GM23338 (cell line): ENCODE measurements at regions not wholly inside any gene's neighbourhood (a gene's known extent, or its start where the extent isn't known, plus 50 kb on each side); places are given as distances from the start of the nearest gene placed in this dataset.

ENCODE experiments used
- ATAC-seq: fragments of 200-7000 bp; cut with Tn5 transposase; 3 replicates; pipeline ENCODE4 v1.9.1; 2020
- DNase-seq: peaks from one replicate; pipeline ENCODE4 v3.0.0-alpha.2; 2015; ENCODE audit warnings: low spot score
- H2AFZ ChIP-seq: fragments of 200-600 bp; sonication (generic); 2 replicates; pipeline ENCODE4 v1.8.0; 2016; ENCODE audit warnings: antibody characterized with exemption, mild to moderate bottlenecking, moderate library complexity
- H3F3A ChIP-seq: fragments of 200-600 bp; sonication (generic); replicated peaks from 2 replicates; pipeline ENCODE4 v1.8.0; 2017; ENCODE audit warnings: antibody characterized with exemption, mixed run types, low read depth
- H3K27ac ChIP-seq: fragments of 200-600 bp; sonication (generic); 2 replicates; pipeline ENCODE4 v1.6.1; 2016; ENCODE audit warnings: low read depth
- H3K27me3 ChIP-seq: fragments of 200-600 bp; sonication (generic); 2 replicates; pipeline ENCODE4 v1.8.0; 2016; ENCODE audit warnings: mild to moderate bottlenecking, mixed run types, moderate library complexity; ENCODE audit not compliant: insufficient read depth
- H3K36me3 ChIP-seq: fragments of 200-600 bp; sonication (generic); 2 replicates; pipeline ENCODE4 v1.8.0; 2016; ENCODE audit warnings: mild to moderate bottlenecking; ENCODE audit not compliant: insufficient read depth
- H3K4me1 ChIP-seq: fragments of 200-600 bp; sonication (generic); 2 replicates; pipeline ENCODE4 v1.8.0; 2016; ENCODE audit warnings: mild to moderate bottlenecking, moderate library complexity; ENCODE audit not compliant: insufficient read depth
- H3K4me2 ChIP-seq: fragments of 200-600 bp; sonication (generic); 2 replicates; pipeline ENCODE4 v1.7.1; 2017; ENCODE audit warnings: mixed run types
- H3K4me3 ChIP-seq: fragments of 200-600 bp; sonication (generic); 2 replicates; pipeline ENCODE4 v1.6.1; 2016; ENCODE audit warnings: mixed run types
- H3K79me2 ChIP-seq: fragments of 200-600 bp; sonication (generic); replicated peaks from 2 replicates; pipeline ENCODE4 v1.8.0; 2017; ENCODE audit warnings: mild to moderate bottlenecking; ENCODE audit not compliant: insufficient read depth
- H3K9me2 ChIP-seq: fragments of 200-600 bp; sonication (generic); 2 replicates; pipeline ENCODE4 v1.8.0; 2017; ENCODE audit not compliant: insufficient read depth
- H4K20me1 ChIP-seq: fragments of 200-600 bp; sonication (generic); replicated peaks from 2 replicates; pipeline ENCODE4 v1.8.0; 2017; ENCODE audit warnings: mild to moderate bottlenecking; ENCODE audit not compliant: insufficient read depth
- H3K27ac Mint-ChIP-seq: 2 replicates; pipeline ENCODE4 v1.8.0; 2020; ENCODE audit warnings: inconsistent platforms, mild to moderate bottlenecking, moderate library complexity, mixed read lengths
- H3K27me3 Mint-ChIP-seq: 3 replicates; pipeline ENCODE4 v1.8.0; 2022; ENCODE audit warnings: low read depth, mild to moderate bottlenecking, moderate library complexity, mixed read lengths, inconsistent platforms; ENCODE audit not compliant: insufficient read depth, poor library complexity
- H3K36me3 Mint-ChIP-seq: 3 replicates; pipeline ENCODE4 v1.8.0; 2021; ENCODE audit warnings: low read depth, mild to moderate bottlenecking, inconsistent platforms, moderate library complexity, mixed read lengths
- H3K4me1 Mint-ChIP-seq: 3 replicates; pipeline ENCODE4 v1.8.0; 2020; ENCODE audit warnings: mild to moderate bottlenecking, inconsistent platforms, mixed read lengths
- H3K4me3 Mint-ChIP-seq: 3 replicates; pipeline ENCODE4 v1.8.0; 2021; ENCODE audit warnings: moderate library complexity, mild to moderate bottlenecking, inconsistent platforms, mixed read lengths
- H3K9me3 Mint-ChIP-seq: 3 replicates; pipeline ENCODE4 v1.8.0; 2020; ENCODE audit warnings: moderate library complexity, mild to moderate bottlenecking, inconsistent platforms, mixed read lengths
- CREB1 ChIP-seq: fragments of 250-450 bp; sonication (Bioruptor Pico); IDR thresholded peaks from 2 replicates; pipeline ENCODE4 v1.5.0; 2020; ENCODE audit warnings: low read depth, mild to moderate bottlenecking, moderate library complexity
- JUNB ChIP-seq: IDR thresholded peaks from one replicate; pipeline ENCODE4 v1.6.1; 2016; ENCODE audit warnings: antibody characterized with exemption; ENCODE audit not compliant: unreplicated experiment
- NANOG ChIP-seq: IDR thresholded peaks from 2 replicates; pipeline ENCODE4 v1.6.1; 2016; ENCODE audit warnings: antibody characterized with exemption, borderline replicate concordance
- POLR2AphosphoS5 ChIP-seq: IDR thresholded peaks from 2 replicates; pipeline ENCODE4 v1.6.1; 2016; ENCODE audit warnings: antibody characterized with exemption, low read depth
- STAT1 ChIP-seq: IDR thresholded peaks from one replicate; pipeline ENCODE4 v1.6.1; 2016; ENCODE audit warnings: antibody characterized with exemption; ENCODE audit not compliant: unreplicated experiment
- ZNF331 ChIP-seq: fragments of 250-450 bp; sonication (Bioruptor Pico); IDR thresholded peaks from 2 replicates; pipeline ENCODE4 v1.5.0; 2020; ENCODE audit warnings: low read depth, mild to moderate bottlenecking, moderate library complexity
- TF ChIP-seq, protein P1 (sequence below): fragments of 250-450 bp; sonication (Bioruptor Pico); IDR thresholded peaks from 2 replicates; pipeline ENCODE4 v1.5.0; 2020; ENCODE audit warnings: mild to moderate bottlenecking, moderate library complexity
- TF ChIP-seq, protein P2 (sequence below), 2 experiments: fragments of 200-600 bp in 1 of 2; sonication (generic) in 1 of 2; conservative IDR thresholded peaks; 2 replicates each; pipeline versions ENCODE4 v1.5.1 to v1.6.1; 2016 to 2017; ENCODE audit warnings: antibody characterized with exemption in 2 of 2, low read depth in 2 of 2, mild to moderate bottlenecking in 2 of 2, moderate library complexity in 1 of 2
- TF ChIP-seq, protein P3 (sequence below): IDR thresholded peaks from 2 replicates; pipeline ENCODE4 v1.6.1; 2016; ENCODE audit warnings: antibody characterized with exemption

DNA sequence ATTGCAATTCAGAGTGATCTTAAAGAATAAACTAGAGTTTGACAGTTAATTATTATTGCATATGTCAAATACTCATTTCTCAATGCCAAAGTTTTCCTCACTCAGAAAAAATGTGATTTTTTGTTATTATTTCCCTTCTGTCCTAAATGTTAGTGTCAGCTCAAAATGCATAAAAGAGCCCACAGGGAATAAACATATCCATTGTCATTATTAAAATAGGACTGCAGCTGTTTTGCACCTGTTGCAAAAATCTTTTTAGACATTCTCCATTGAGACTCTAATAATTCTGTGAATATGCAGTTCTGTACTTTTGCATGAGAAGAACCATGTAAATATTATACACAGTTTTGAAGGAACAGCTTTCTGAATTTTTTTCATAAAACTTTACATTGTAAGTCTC lies 540.0 kb upstream of the SLC39A10 start:
- Histone ChIP-seq H3K27me3 (no peaks in the 10 kb centered on the region), H3F3A (no peaks in the 10 kb centered on the region), H3K9me2 (peaks cover 3% of the 10 kb centered on the region), H3K4me3 (no peak overlapping the region), H3K4me2 (no peak overlapping the region), H3K27ac (no peak overlapping the region), H3K36me3 (no peaks in the 10 kb centered on the region), H3K4me1 (no peaks in the 10 kb centered on the region), H3K79me2 (no peaks in the 10 kb centered on the region), H4K20me1 (no peaks in the 10 kb centered on the region), H2AFZ (no peak overlapping the region)
- H3K27me3 Mint-ChIP-seq, result peaks cover 1% of the 10 kb centered on the region
- H3K4me1 Mint-ChIP-seq, result peaks cover 5% of the 10 kb centered on the region; the same call in 2 of the 3 replicates
- peaks cover 15% of the 10 kb centered on the region for H3K9me3 Mint-ChIP-seq
- no peak overlapping the region for H3K27ac Mint-ChIP-seq
- DNase-seq (no peak), ATAC-seq (no peak)
- TF ChIP-seq POLR2AphosphoS5 (no peak), STAT1 (no peak), NANOG (no peak), ZNF331 (CRISPR knock-in tag) (no peak), CREB1 (no peak), JUNB (no peak)
- TF ChIP-seq, protein P1, sequence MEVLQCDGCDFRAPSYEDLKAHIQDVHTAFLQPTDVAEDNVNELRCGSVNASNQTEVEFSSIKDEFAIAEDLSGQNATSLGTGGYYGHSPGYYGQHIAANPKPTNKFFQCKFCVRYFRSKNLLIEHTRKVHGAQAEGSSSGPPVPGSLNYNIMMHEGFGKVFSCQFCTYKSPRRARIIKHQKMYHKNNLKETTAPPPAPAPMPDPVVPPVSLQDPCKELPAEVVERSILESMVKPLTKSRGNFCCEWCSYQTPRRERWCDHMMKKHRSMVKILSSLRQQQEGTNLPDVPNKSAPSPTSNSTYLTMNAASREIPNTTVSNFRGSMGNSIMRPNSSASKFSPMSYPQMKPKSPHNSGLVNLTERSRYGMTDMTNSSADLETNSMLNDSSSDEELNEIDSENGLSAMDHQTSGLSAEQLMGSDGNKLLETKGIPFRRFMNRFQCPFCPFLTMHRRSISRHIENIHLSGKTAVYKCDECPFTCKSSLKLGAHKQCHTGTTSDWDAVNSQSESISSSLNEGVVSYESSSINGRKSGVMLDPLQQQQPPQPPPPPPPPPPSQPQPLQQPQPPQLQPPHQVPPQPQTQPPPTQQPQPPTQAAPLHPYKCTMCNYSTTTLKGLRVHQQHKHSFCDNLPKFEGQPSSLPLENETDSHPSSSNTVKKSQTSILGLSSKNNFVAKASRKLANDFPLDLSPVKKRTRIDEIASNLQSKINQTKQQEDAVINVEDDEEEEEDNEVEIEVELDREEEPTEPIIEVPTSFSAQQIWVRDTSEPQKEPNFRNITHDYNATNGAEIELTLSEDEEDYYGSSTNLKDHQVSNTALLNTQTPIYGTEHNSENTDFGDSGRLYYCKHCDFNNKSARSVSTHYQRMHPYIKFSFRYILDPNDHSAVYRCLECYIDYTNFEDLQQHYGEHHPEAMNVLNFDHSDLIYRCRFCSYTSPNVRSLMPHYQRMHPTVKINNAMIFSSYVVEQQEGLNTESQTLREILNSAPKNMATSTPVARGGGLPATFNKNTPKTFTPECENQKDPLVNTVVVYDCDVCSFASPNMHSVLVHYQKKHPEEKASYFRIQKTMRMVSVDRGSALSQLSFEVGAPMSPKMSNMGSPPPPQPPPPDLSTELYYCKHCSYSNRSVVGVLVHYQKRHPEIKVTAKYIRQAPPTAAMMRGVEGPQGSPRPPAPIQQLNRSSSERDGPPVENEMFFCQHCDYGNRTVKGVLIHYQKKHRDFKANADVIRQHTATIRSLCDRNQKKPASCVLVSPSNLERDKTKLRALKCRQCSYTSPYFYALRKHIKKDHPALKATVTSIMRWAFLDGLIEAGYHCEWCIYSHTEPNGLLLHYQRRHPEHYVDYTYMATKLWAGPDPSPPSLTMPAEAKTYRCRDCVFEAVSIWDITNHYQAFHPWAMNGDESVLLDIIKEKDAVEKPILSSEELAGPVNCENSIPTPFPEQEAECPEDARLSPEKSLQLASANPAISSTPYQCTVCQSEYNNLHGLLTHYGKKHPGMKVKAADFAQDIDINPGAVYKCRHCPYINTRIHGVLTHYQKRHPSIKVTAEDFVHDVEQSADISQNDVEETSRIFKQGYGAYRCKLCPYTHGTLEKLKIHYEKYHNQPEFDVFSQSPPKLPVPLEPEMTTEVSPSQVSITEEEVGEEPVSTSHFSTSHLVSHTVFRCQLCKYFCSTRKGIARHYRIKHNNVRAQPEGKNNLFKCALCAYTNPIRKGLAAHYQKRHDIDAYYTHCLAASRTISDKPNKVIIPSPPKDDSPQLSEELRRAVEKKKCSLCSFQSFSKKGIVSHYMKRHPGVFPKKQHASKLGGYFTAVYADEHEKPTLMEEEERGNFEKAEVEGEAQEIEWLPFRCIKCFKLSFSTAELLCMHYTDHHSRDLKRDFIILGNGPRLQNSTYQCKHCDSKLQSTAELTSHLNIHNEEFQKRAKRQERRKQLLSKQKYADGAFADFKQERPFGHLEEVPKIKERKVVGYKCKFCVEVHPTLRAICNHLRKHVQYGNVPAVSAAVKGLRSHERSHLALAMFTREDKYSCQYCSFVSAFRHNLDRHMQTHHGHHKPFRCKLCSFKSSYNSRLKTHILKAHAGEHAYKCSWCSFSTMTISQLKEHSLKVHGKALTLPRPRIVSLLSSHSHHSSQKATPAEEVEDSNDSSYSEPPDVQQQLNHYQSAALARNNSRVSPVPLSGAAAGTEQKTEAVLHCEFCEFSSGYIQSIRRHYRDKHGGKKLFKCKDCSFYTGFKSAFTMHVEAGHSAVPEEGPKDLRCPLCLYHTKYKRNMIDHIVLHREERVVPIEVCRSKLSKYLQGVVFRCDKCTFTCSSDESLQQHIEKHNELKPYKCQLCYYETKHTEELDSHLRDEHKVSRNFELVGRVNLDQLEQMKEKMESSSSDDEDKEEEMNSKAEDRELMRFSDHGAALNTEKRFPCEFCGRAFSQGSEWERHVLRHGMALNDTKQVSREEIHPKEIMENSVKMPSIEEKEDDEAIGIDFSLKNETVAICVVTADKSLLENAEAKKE, result no peak
- TF ChIP-seq, protein P2, sequence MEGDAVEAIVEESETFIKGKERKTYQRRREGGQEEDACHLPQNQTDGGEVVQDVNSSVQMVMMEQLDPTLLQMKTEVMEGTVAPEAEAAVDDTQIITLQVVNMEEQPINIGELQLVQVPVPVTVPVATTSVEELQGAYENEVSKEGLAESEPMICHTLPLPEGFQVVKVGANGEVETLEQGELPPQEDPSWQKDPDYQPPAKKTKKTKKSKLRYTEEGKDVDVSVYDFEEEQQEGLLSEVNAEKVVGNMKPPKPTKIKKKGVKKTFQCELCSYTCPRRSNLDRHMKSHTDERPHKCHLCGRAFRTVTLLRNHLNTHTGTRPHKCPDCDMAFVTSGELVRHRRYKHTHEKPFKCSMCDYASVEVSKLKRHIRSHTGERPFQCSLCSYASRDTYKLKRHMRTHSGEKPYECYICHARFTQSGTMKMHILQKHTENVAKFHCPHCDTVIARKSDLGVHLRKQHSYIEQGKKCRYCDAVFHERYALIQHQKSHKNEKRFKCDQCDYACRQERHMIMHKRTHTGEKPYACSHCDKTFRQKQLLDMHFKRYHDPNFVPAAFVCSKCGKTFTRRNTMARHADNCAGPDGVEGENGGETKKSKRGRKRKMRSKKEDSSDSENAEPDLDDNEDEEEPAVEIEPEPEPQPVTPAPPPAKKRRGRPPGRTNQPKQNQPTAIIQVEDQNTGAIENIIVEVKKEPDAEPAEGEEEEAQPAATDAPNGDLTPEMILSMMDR (conservative IDR thresholded peaks at IDR 0.05; ENCODE audit: low read depth in 2 of 2), result no peak
- TF ChIP-seq, protein P3, sequence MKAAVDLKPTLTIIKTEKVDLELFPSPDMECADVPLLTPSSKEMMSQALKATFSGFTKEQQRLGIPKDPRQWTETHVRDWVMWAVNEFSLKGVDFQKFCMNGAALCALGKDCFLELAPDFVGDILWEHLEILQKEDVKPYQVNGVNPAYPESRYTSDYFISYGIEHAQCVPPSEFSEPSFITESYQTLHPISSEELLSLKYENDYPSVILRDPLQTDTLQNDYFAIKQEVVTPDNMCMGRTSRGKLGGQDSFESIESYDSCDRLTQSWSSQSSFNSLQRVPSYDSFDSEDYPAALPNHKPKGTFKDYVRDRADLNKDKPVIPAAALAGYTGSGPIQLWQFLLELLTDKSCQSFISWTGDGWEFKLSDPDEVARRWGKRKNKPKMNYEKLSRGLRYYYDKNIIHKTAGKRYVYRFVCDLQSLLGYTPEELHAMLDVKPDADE, result no peak
- peaks cover 18% of the 10 kb centered on the region for H3K36me3 Mint-ChIP-seq
- no peak overlapping the region for H3K4me3 Mint-ChIP-seq
